Ishikawa (cell line): ENCODE measurements at regions not wholly inside any gene's neighbourhood (a gene's known extent, or its start where the extent isn't known, plus 50 kb on each side); places are given as distances from the start of the nearest gene placed in this dataset.

ENCODE experiments used
- EGR1 ChIP-seq: IDR thresholded peaks from 2 replicates; pipeline ENCODE4 v1.6.1; 2012
- EP300 ChIP-seq: IDR thresholded peaks from 2 replicates; pipeline ENCODE4 v1.6.1; 2012; ENCODE audit warnings: borderline replicate concordance
- FOXM1 ChIP-seq: IDR thresholded peaks from 2 replicates; pipeline ENCODE4 v1.6.1; 2012; ENCODE audit warnings: low read depth, borderline replicate concordance
- NFIC ChIP-seq: IDR thresholded peaks from 2 replicates; pipeline ENCODE4 v1.6.1; 2012
- RAD21 ChIP-seq: IDR thresholded peaks from 2 replicates; pipeline ENCODE4 v1.6.1; 2012; ENCODE audit warnings: low read depth
- REST ChIP-seq: IDR thresholded peaks from 2 replicates; pipeline ENCODE4 v1.6.1; 2012; ENCODE audit warnings: low read depth, mild to moderate bottlenecking
- TAF1 ChIP-seq: IDR thresholded peaks from 2 replicates; pipeline ENCODE4 v1.6.1; 2012; ENCODE audit warnings: low read depth, mild to moderate bottlenecking
- TCF12 ChIP-seq: IDR thresholded peaks from 2 replicates; pipeline ENCODE4 v1.6.1; 2012; ENCODE audit warnings: low read depth
- TEAD4 ChIP-seq: IDR thresholded peaks from 2 replicates; pipeline ENCODE4 v1.6.1; 2012
- YY1 ChIP-seq: IDR thresholded peaks from 2 replicates; pipeline ENCODE4 v1.6.1; 2012; ENCODE audit warnings: low read depth
- ZBTB7A ChIP-seq: IDR thresholded peaks from 2 replicates; pipeline ENCODE4 v1.6.1; 2012; ENCODE audit warnings: low read depth

GRCh38 chr14:100655741-100656085, 68.5 kb upstream of the BEGAIN start:
- TF ChIP-seq TAF1 (no peak), NFIC (no peak), REST (no peak), YY1 (no peak), RAD21 (no peak), ZBTB7A (no peak), EP300 (no peak), TCF12 (no peak), FOXM1 (no peak), TEAD4 (no peak), EGR1 (no peak)
